ENCODE measurements at regions not wholly inside any gene's neighbourhood (a gene's known extent, or its start where the extent isn't known, plus 50 kb on each side); places are given as distances from the start of the nearest gene placed in this dataset.
"Not testable (repeated sequence)": the region's sequence is repeated elsewhere in the genome, so short reads cannot be mapped to it uniquely, and the experiment has no call there.

GRCh38 chr21:22019766-22020165 is 1021.6 kb downstream of the NCAM2 start:
- Histone ChIP-seq H3K27ac (ENCODE audit: low read depth in 1 of 2, low read length in 2 of 2) (no peak overlapping the region), H3K36me3 (ENCODE audit: insufficient read depth, low read length) (no peaks in the 10 kb centered on the region), H3K4me1 (ENCODE audit: insufficient read depth, low read length) (no peaks in the 10 kb centered on the region), H3K4me3 (ENCODE audit: low read length) (no peak overlapping the region), H3K27me3 (ENCODE audit: control insufficient read depth in 1 of 2, insufficient read depth in 2 of 2, low read length in 2 of 2) (no peaks in the 10 kb centered on the region), H3K9me3 (ENCODE audit: control insufficient read depth in 1 of 2, insufficient read depth in 1 of 2, low read length in 2 of 2) (no peaks in the 10 kb centered on the region)
- TF ChIP-seq, protein P1, sequence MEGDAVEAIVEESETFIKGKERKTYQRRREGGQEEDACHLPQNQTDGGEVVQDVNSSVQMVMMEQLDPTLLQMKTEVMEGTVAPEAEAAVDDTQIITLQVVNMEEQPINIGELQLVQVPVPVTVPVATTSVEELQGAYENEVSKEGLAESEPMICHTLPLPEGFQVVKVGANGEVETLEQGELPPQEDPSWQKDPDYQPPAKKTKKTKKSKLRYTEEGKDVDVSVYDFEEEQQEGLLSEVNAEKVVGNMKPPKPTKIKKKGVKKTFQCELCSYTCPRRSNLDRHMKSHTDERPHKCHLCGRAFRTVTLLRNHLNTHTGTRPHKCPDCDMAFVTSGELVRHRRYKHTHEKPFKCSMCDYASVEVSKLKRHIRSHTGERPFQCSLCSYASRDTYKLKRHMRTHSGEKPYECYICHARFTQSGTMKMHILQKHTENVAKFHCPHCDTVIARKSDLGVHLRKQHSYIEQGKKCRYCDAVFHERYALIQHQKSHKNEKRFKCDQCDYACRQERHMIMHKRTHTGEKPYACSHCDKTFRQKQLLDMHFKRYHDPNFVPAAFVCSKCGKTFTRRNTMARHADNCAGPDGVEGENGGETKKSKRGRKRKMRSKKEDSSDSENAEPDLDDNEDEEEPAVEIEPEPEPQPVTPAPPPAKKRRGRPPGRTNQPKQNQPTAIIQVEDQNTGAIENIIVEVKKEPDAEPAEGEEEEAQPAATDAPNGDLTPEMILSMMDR (IDR thresholded peaks at IDR 0.05) = no peak
- Mint-ChIP-seq H3K27me3 (no peaks in the 10 kb centered on the region), H3K9me3 (peaks cover 4% of the 10 kb centered on the region), H3K4me1 (ENCODE audit: low read depth) (no peaks in the 10 kb centered on the region), H3K4me3 (no peak overlapping the region), H3K36me3 (ENCODE audit: low read depth) (no peaks in the 10 kb centered on the region), H3K27ac (no peak overlapping the region)
- DNase-seq = no peak
- ATAC-seq (ENCODE audit: poor library complexity) = no peak
- ChIA-PET CTCF (no interaction called here), POLR2A (no interaction called here)
- intact Hi-C loops (cut with DNase I, micrococcal nuclease) = no loop called here

- no peaks in the 10 kb centered on the region for H3K36me3 Mint-ChIP-seq (ENCODE audit: low read depth)
- Histone ChIP-seq H3K4me1 (ENCODE audit: insufficient read depth, low read length) (no peaks in the 10 kb centered on the region), H3K36me3 (ENCODE audit: insufficient read depth, low read length) (no peaks in the 10 kb centered on the region), H3K4me3 (ENCODE audit: low read length) (no peak overlapping the region), H3K27me3 (ENCODE audit: control insufficient read depth in 1 of 2, insufficient read depth in 2 of 2, low read length in 2 of 2) (no peaks in the 10 kb centered on the region), H3K27ac (ENCODE audit: low read depth in 1 of 2, low read length in 2 of 2) (no peak overlapping the region), H3K9me3 (ENCODE audit: control insufficient read depth in 1 of 2, insufficient read depth in 1 of 2, low read length in 2 of 2) (no peaks in the 10 kb centered on the region)
- peaks cover 4% of the 10 kb centered on the region for H3K9me3 Mint-ChIP-seq
- DNase-seq = no peak
- H3K4me1 Mint-ChIP-seq (ENCODE audit: low read depth) = no peaks in the 10 kb centered on the region
- no peaks in the 10 kb centered on the region for H3K27me3 Mint-ChIP-seq
- no peak for ATAC-seq (ENCODE audit: poor library complexity)
- no peak overlapping the region for H3K4me3 Mint-ChIP-seq
- ChIA-PET CTCF (no interaction called here), POLR2A (no interaction called here)
- H3K27ac Mint-ChIP-seq = no peak overlapping the region
- TF ChIP-seq, protein P1 (IDR thresholded peaks at IDR 0.05) = no peak
- intact Hi-C loops (cut with DNase I, micrococcal nuclease) = no loop called here
Measured at GRCh38 chr21:22020221-22020620, 1022.0 kb downstream of the NCAM2 start.

GRCh38 chr21:22023896-22024295 is 1025.7 kb downstream of the NCAM2 start:
- H3K4me3 Mint-ChIP-seq; H3K27ac Mint-ChIP-seq; H3K27me3 ChIP-seq (ENCODE audit: control insufficient read depth in 1 of 2, insufficient read depth in 2 of 2, low read length in 2 of 2); H3K36me3 Mint-ChIP-seq (ENCODE audit: low read depth); H3K4me1 Mint-ChIP-seq (ENCODE audit: low read depth); H3K9me3 ChIP-seq (ENCODE audit: control insufficient read depth in 1 of 2, insufficient read depth in 1 of 2, low read length in 2 of 2); H3K36me3 ChIP-seq (ENCODE audit: insufficient read depth, low read length); intact Hi-C loops (cut with DNase I, micrococcal nuclease); CTCF ChIA-PET; H3K27me3 Mint-ChIP-seq; ATAC-seq (ENCODE audit: poor library complexity); H3K4me3 ChIP-seq (ENCODE audit: low read length); POLR2A ChIA-PET; H3K27ac ChIP-seq (ENCODE audit: low read depth in 1 of 2, low read length in 2 of 2); DNase-seq; H3K9me3 Mint-ChIP-seq; H3K4me1 ChIP-seq (ENCODE audit: insufficient read depth, low read length): not testable (repeated sequence)

DNA sequence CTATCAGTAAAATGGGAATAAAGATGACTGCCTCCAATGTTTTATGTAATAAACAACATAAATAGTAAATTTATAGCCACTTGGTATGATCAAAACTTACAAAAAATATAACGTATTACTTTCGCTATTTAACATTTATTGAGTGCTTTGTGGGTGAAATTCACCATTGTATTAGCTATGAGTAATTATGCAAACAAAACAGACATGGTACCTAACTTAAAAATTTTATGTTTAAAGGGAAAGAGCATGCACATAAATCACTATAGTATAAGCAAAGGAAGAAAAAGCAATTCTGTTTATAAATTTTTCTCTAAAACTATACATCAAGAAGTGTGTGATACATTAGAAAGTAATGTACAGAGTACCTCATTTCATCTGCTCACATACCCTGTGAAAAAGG is 1046.2 kb downstream of the NCAM2 start:
- CTCF ChIA-PET = no interaction called here
- H3K4me3 ChIP-seq (ENCODE audit: low read length) = no peak overlapping the region
- peaks cover 0 to 14% of the 10 kb centered on the region in 2 experiments for H3K9me3 ChIP-seq (ENCODE audit: control insufficient read depth in 1 of 2, insufficient read depth in 1 of 2, low read length in 2 of 2)
- POLR2A ChIA-PET = no interaction called here
- H3K9me3 Mint-ChIP-seq = no peaks in the 10 kb centered on the region
- no peaks in the 10 kb centered on the region for H3K4me1 ChIP-seq (ENCODE audit: insufficient read depth, low read length)
- no peak overlapping the region for H3K27ac Mint-ChIP-seq
- DNase-seq = no peak
- H3K27me3 Mint-ChIP-seq = no peaks in the 10 kb centered on the region
- intact Hi-C loops (cut with DNase I, micrococcal nuclease) = no loop called here
- H3K27ac ChIP-seq (ENCODE audit: low read depth in 1 of 2, low read length in 2 of 2) = no peak overlapping the region
- H3K36me3 Mint-ChIP-seq (ENCODE audit: low read depth) = no peaks in the 10 kb centered on the region
- no peaks in the 10 kb centered on the region for H3K4me1 Mint-ChIP-seq (ENCODE audit: low read depth)
- H3K36me3 ChIP-seq (ENCODE audit: insufficient read depth, low read length) = no peaks in the 10 kb centered on the region
- no peak overlapping the region for H3K4me3 Mint-ChIP-seq
- H3K27me3 ChIP-seq (ENCODE audit: control insufficient read depth in 1 of 2, insufficient read depth in 2 of 2, low read length in 2 of 2) = no peaks in the 10 kb centered on the region
- no peak for ATAC-seq (ENCODE audit: poor library complexity)
- TF ChIP-seq, protein P1 (IDR thresholded peaks at IDR 0.05) = no peak

All from CD4-positive, alpha-beta T cell (primary cell).